GM21825 (cell line): ENCODE measurements at regions not wholly inside any gene's neighbourhood (a gene's known extent, or its start where the extent isn't known, plus 50 kb on each side); places are given as distances from the start of the nearest gene placed in this dataset.
"Not testable (repeated sequence)": the region's sequence is repeated elsewhere in the genome, so short reads cannot be mapped to it uniquely, and the experiment has no call there.

Source experiments
- ATAC-seq: cut with Tn5 transposase; IDR thresholded peaks from one replicate; pipeline ENCODE4 v1.9.1; 2021; ENCODE audit warnings: mild to moderate bottlenecking, moderate library complexity; ENCODE audit not compliant: unreplicated experiment

GRCh38 chr6:14472255-14472985 lies 354.8 kb downstream of the CD83 start:
- no peak for ATAC-seq

GRCh38 chr6:14472986-14473337 lies 355.4 kb downstream of the CD83 start:
- ATAC-seq = no peak

DNA sequence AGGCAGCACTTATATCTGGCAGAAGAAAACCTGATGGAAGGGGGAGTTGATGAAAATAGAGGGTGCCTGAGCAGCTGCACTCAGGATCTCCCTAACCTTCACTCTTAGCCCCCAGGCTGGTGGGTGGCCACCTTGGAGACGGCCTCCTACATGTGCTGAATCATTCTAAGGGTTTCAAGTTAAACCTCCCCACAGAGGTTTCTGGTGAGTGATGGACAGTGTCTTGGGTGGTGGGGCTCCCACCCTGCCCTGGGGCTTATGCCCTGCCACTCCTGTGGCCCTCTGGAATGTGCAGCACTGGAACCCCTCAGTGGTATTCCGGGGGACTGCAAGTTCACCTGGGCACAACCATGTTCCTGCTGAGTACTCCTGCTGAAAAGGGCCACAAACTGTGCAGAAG lies 357.2 kb downstream of the CD83 start:
- ATAC-seq = no peak

DNA sequence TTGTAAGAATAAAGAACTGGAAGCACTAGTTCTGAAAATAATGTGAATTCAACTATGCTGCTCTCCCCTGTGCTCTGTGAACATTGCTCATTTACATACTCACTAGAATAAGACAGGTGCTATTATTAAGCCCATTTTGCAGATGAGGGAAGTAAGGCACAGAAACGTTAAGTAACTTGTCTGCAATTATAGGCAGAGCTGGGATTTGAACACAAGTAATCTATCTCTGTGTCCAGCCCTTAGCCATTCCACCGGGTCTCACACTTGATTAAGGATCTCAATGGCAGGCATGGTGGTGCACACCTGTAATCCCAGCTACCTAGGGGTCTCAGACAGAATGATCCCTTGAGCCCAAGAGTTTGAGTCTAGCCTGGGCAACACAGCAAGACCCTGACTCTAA lies 357.7 kb downstream of the CD83 start:
- ATAC-seq = no peak

- no peak for ATAC-seq
These were observed 359.4 kb downstream of the CD83 start for GRCh38 chr6:14476793-14477531.

GRCh38 chr6:14477559-14477958 lies 360.0 kb downstream of the CD83 start:
- no peak for ATAC-seq

DNA sequence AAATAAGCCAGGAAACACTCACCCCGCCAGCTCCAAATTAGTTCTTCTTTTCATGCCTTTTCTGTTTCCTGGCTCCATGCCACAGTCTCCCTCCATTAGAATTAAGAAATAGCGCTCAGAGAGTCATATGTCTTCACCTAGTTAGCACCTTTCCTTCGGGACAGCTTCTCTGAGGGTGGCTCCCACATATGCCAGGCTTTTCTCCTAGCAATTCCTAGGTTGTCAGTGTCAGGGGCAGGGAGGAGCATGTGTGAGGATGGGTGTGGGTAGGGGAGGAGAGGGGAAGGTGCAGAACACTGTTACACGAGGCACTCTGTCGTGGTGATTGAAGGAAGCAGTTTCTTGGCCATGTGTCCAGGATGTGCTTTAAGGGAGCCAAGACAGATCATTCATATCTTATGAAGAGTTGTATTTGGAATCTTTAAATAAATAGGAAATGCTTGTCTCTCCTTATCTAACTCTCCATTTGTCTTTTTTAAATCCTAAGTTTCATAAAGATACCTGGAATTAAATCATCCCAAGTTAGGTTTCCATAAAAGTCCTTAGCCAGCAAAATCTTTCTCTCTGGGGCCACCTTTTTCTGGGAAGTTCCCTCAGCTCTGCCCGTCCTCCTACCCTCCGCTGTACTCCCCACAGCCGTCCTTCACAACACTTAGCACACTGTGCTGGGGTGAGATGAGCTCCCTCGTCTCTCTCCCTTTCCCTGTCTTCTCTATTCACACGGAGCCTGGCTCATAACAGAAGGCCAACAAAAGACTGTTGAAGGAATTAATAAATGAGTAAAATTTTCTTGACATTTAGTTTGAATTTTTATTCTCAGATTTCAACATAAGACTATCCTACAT lies 361.0 kb downstream of the CD83 start:
- no peak for ATAC-seq

GRCh38 chr6:14481946-14482345 lies 364.4 kb downstream of the CD83 start:
- not testable (repeated sequence) for ATAC-seq

- no peak for ATAC-seq
These were observed 370.1 kb downstream of the CD83 start for GRCh38 chr6:14487625-14488024.

DNA sequence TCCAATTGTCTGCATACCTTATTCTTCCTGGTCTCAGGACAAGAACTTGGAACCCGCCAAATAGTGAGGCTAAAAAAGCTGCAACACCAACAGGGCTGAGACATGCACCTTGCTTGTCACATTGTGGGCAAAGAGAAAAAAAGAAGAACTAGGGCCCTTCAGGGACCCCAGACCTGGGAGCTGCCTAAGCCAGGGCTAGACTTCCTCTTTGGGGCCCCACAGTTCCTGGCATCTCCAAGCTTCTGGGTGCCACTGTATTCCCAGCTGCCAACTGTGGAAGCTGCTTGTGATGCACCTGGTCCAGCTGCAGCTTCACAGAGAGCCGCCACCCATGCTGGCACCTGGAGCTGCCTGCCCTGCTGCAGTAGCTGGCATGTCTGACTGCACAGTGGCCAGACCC lies 370.6 kb downstream of the CD83 start:
- no peak for ATAC-seq

GRCh38 chr6:14489445-14489844 lies 371.9 kb downstream of the CD83 start:
- ATAC-seq = no peak

DNA sequence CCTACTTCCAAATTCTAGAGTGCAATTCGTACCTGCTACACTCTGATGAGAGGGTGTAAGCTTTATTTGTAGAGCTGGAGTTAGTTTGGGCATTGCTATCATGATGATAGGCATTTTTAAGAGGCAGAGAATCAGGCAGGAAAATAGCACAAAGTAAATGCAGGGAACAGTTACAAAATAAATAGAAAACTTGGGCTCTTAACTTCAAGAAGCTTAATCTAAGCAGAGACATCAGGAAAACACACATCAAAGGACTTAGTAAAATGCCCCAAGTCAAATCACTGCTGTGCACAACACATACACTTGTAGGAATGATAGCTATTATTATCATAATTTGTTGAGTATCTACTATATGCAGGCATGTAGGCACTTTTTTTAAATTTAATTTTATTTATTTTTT lies 381.2 kb downstream of the CD83 start:
- no peak for ATAC-seq

DNA sequence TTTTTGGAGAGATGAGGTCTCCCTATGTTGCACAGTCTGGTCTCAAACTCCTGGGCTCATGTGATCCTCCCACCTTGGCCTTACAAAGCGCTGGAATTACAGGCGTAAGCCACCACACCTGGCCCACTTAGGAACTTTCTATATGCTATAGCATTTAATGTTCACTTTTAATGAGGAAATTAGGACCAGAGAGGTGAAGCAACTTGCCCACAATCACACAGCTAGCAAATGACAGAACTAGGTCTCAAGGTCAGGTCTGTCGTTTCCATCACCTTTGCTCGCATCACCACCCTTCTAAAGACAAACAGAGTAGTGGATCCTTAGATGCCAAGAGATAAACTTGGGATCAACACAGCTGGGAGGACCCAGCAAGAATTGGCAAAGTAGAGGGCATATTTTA lies 381.7 kb downstream of the CD83 start:
- no peak for ATAC-seq

GRCh38 chr6:14499841-14500240 lies 382.3 kb downstream of the CD83 start:
- no peak for ATAC-seq

- no peak for ATAC-seq
These were observed 383.2 kb downstream of the CD83 start for GRCh38 chr6:14500809-14501208.

GRCh38 chr6:14501240-14501639 lies 383.7 kb downstream of the CD83 start:
- ATAC-seq = no peak

DNA sequence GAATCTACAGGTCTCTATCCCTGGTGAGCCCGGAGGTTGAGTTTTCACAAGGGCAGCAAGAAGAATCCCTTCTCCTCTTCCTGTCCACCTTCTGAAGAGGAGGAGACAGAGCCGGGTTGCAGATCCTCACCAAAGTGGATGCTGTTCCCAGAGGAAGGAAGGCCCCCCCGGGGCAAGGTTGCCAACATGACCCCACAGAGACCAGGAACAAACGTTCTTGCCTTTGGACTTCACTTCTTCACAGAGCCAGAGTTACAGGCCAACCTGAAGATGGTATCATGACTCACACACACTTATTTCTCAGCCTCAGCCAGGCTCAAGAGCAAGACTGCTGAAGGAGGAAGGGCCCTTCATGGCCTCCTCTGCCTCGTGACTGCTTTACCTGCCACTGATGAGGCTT lies 384.3 kb downstream of the CD83 start:
- ATAC-seq = no peak

- ATAC-seq = no peak
These were observed 385.0 kb downstream of the CD83 start for GRCh38 chr6:14502551-14502950.

DNA sequence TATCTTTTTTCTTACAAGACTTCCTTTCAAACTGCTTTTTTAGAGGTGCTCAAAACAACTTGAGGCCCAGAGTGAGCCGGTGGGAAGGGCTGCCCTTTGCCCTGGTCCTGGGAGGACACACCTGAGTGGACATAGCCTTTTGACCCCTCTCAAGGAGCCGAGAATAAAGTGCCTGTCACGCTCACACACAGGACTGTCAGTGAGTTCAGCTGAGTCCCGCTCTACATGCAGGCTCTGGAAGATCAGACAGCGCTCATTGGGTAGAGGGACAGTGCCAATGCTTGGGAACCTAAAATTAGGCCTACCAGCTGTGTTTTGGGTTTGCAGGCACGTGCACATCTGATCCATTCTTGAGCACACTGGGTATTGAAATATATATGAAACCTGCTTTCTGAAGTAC lies 387.8 kb downstream of the CD83 start:
- ATAC-seq = no peak

- ATAC-seq = no peak
These were observed 389.2 kb downstream of the CD83 start for GRCh38 chr6:14506656-14507246.

GRCh38 chr6:14509120-14509519 lies 391.5 kb downstream of the CD83 start:
- no peak for ATAC-seq
